Anterior cingulate cortex (tissue), 58 donors: ENCODE measurements at regions not wholly inside any gene's neighbourhood (a gene's known extent, or its start where the extent isn't known, plus 50 kb on each side); places are given as distances from the start of the nearest gene placed in this dataset.
"Not testable (repeated sequence)": the region's sequence is repeated elsewhere in the genome, so short reads cannot be mapped to it uniquely, and the experiment has no call there.

Experiments
- DNase-seq, 58 donors: peaks; one replicate each; lab custom pipeline; 2025; lab: John Stamatoyannopoulos, UW

- no peak for DNase-seq
These were observed 118.1 kb downstream of the CCDC34 start for GRCh38 chr11:27244900-27245299.

- DNase-seq: no peak
These were observed 120.4 kb downstream of the CCDC34 start for GRCh38 chr11:27242591-27242990.

- no peak for DNase-seq
These were observed 121.5 kb downstream of the CCDC34 start for GRCh38 chr11:27241311-27242122.

DNA sequence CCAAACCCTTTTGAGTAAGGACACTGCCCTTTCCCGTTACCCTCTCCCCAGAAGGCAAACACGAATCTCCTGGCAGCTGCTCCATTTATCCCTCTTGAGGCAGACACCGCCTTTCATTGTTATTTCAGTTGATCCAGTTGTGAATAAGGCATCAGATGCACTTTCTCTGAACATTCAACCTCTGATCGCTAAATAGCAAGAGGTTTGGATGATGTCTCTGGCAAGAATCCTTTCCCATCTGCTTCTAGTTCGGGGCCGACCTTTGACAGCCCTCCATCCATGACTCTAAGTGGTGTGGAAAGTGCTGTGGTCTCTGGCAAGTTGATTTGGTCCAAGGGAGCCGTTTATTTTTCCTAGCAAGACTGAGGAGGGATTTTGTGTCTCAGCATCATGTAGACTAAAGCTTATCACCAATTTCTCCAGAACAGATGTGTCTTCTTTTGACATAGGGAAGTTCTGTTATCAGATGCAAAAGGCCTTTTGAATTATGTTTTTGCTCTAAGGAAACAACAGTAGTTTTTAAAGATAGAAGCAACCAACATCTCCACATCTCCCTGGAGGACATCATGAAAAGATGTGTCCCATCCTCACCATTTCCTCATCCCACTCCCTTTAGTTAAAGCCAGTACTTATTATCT, 123.6 kb downstream of the CCDC34 start:
- DNase-seq: no peak

DNA sequence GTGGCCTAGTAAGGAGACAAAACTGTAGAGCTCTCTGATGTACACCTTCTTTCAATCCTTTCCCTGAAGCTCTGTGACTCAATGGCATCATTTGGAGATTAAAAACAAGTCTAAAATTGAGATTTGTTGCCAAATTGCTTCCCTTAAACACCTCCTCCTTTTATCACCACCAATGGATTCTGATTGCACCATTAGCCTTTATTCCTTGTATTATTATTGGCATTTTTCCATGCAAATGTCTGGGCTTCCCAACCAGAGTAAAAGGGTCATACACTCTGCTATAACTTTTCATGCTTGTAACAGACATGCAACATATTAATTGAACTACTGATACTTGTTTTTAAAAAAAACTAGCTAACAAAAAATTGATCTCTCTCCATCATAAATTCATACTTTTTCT, 124.2 kb downstream of the CCDC34 start:
- no peak for DNase-seq

- no peak for DNase-seq
These were observed 125.4 kb downstream of the CCDC34 start for GRCh38 chr11:27237643-27238042.

- no peak for DNase-seq
These were observed 128.1 kb downstream of the CCDC34 start for GRCh38 chr11:27234961-27235360.

- peak in 5 of 58 donors; percentile 1 to 41 (median 8) for DNase-seq
These were observed 128.9 kb downstream of the CCDC34 start for GRCh38 chr11:27234043-27234668.

GRCh38 chr11:27233654-27234042, 129.4 kb downstream of the CCDC34 start:
- peak in 1 of 58 donors; percentile 3 for DNase-seq

GRCh38 chr11:27231530-27231929, 131.5 kb downstream of the CCDC34 start:
- DNase-seq: no peak

GRCh38 chr11:27230192-27230572, 132.8 kb downstream of the CCDC34 start:
- DNase-seq: no peak

DNA sequence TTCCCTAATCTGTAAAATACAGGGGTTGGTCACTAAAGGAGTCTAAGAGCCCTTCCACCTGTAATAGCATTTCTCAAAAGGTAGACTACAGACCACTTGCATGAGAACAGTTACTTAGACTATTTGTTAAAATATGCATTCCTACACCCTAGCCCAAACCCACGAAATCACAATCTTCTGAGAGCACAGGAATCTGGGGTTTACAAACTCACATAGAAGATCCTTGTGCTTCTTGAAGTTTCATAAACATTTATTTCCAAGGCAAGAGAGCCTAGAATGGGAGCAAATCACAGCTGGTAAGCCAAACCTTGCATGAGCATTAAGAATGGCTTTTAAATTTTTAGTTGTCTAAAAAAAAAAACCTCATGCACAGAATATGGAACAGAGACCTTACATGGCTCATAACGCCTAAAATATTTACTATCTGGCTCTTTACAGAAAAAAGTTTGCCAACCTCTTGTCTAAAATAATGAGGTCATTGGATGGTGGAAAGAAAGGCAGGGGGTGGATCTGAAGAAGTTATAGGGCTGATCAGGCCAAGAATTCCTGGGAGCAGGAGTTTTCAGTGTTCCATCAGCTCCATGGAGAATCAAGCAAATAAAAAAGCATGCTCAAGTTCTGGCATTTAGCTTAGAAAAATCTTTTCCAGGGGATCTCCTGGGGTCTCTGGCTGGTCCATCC, 133.4 kb downstream of the CCDC34 start:
- DNase-seq: no peak

DNA sequence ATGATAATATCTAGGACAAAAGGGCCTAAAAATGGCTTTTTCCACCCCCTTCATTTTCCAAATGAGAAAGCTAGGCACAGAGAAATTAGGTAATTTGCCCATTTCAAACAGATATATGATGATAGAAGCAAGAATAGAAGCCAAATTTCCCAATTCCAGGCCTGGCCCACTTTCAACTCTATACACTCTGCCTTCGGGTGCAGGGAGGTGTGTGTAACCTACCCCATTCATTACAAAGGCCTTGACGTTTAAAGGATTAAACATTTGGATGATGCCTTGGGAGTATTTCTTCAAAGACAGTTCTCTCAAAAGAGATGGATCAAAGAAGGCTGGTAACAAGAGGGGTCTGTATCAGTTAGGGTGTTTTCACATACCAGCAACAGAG, 134.1 kb downstream of the CCDC34 start:
- DNase-seq: no peak

DNA sequence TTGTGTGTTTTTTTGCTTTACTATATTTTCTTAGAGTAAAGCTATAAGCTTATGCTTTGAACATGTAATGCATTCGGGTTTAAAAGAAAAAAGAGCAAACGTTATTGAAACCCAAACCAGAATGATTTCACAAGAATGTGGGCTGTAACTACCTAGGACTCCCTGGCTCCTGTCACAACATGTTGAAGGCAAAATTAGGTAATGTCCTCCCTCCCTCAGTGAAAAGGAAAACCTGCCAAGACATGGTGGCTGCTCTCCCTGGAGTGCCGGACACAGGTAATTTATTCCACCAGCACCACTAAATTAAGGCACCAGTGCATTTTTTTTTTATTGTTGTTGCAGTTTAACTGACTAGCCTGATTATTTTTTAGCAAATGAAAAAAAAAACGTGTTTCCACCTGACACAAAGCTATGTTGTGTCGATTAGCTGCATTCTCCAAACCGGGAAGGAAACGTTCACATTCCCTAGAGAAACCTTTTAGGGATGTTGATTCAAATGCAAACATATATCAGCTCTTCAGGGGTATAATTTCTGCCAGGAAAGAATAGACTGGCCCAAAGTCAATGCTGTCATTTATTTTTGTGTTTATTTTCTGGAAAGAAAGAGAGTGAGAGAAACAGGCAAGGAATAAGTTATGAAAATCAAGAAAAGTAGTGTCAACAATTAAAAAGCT, 134.6 kb downstream of the CCDC34 start:
- DNase-seq: no peak

DNA sequence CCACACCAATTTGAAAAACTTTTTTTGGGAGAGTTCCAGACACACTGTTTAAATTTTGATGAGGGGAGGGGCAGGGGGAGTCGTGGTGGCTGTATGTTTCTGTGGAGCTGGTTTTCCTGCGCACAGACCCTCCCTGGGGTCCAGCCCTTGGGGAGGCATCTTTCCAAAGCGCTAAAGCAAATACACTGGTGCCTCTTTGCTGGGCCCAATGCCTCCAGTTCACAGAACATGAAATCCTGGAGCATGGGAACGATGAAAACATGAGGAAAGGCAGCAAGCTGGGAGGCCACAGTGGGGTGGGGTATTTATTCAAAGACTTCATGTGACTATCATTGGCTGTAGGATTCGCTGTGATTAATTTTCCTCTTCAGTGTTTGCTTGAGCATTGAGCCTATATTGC, 135.3 kb downstream of the CCDC34 start:
- DNase-seq: no peak

GRCh38 chr11:27219487-27220039, 143.5 kb downstream of the CCDC34 start:
- DNase-seq: not testable (repeated sequence)

- no peak for DNase-seq
These were observed 144.5 kb downstream of the CCDC34 start for GRCh38 chr11:27218421-27219038.

DNA sequence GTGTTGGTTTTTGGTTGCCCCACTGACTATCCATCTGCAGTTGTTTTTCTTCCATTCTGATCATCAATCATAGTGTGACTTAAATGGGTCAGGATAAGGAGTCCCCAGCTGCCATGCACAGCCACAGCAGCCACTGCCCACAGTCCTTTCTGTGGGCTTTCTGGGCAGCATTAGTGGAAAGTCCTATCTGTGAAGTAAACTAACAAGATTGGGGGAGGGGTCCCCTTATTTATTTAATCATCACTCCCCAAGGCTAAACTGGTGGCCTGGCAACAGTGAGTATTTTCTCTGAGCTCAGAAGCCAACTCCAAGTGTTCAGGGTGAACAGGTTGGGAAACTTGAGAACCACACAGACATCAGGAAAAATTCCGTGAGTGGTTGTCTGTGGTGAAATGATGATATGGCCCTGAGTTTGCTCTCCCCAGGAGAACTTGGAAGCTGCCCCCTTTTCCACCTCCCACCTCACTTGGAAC, 145.0 kb downstream of the CCDC34 start:
- no peak for DNase-seq

DNA sequence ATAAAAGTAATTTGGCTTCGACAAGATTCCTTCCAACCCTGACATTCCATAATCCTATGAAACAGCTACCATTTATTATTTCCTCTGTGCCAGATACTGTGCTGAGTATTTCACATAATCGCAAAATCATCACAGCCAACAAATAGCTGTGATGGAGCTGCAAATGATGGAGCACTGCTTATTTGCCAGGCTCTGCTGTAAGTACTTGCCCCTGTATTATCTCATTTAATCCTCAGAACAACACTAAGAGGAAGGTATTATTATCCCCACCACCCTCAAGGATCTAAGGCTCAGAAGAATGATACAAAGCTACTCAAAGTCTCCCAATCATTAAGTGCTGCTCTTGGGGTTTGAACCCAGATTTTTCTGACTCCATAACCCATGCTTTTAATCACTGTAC, 145.5 kb downstream of the CCDC34 start:
- no peak for DNase-seq
